ENCODE measurements at regions not wholly inside any gene's neighbourhood (a gene's known extent, or its start where the extent isn't known, plus 50 kb on each side); places are given as distances from the start of the nearest gene placed in this dataset.

GRCh38 chr6:149162924-149163323 is 154.6 kb upstream of the TAB2 start:
- H3K9me3 ChIP-seq (ENCODE audit: low read depth, low read length) = no peaks in the 10 kb centered on the region
- H3K4me1 ChIP-seq (ENCODE audit: insufficient read depth, low read length) = no peaks in the 10 kb centered on the region
- H3K36me3 ChIP-seq (ENCODE audit: insufficient read depth, low read length) = no peaks in the 10 kb centered on the region
- H3K4me3 ChIP-seq (ENCODE audit: insufficient read depth, low read length) = no peak overlapping the region
- peaks cover 5% of the 10 kb centered on the region for H3K27me3 ChIP-seq (ENCODE audit: insufficient read depth, low read length)
- no peaks in the 10 kb centered on the region for H4K20me1 ChIP-seq (ENCODE audit: insufficient read depth, low read length)
- H2AFZ ChIP-seq (ENCODE audit: low read length) = no peak overlapping the region
- DNase-seq (ENCODE audit: insufficient read length, low spot score, missing footprints) = no peak
- no peaks in the 10 kb centered on the region for H3K79me2 ChIP-seq (ENCODE audit: insufficient read depth, low read length)
- no peak for TF ChIP-seq CTCF (IDR thresholded peaks at IDR 0.05; ENCODE audit: extremely low read depth, low read depth, low read length)
- no peak overlapping the region for H3K27ac ChIP-seq (ENCODE audit: low read depth, low read length)
- no peak overlapping the region for H3K4me2 ChIP-seq (ENCODE audit: insufficient read depth, low read length)

- Histone ChIP-seq H2AFZ (ENCODE audit: low read length) (no peak overlapping the region), H3K4me3 (ENCODE audit: insufficient read depth, low read length) (no peak overlapping the region), H3K36me3 (ENCODE audit: insufficient read depth, low read length) (no peaks in the 10 kb centered on the region), H3K27ac (ENCODE audit: low read depth, low read length) (no peak overlapping the region), H3K4me1 (ENCODE audit: insufficient read depth, low read length) (peaks cover 6% of the 10 kb centered on the region), H3K9me3 (ENCODE audit: low read depth, low read length) (no peaks in the 10 kb centered on the region), H3K27me3 (ENCODE audit: insufficient read depth, low read length) (peaks cover 5% of the 10 kb centered on the region), H3K4me2 (ENCODE audit: insufficient read depth, low read length) (no peak overlapping the region), H3K79me2 (ENCODE audit: insufficient read depth, low read length) (no peaks in the 10 kb centered on the region), H4K20me1 (ENCODE audit: insufficient read depth, low read length) (no peaks in the 10 kb centered on the region)
- TF ChIP-seq CTCF (IDR thresholded peaks at IDR 0.05; ENCODE audit: extremely low read depth, low read depth, low read length) = no peak
- no peak for DNase-seq (ENCODE audit: insufficient read length, low spot score, missing footprints)
Observed at GRCh38 chr6:149164199-149164750, 153.2 kb upstream of the TAB2 start.

GRCh38 chr6:149166336-149166735 is 151.2 kb upstream of the TAB2 start:
- Histone ChIP-seq H3K4me3 (ENCODE audit: insufficient read depth, low read length) (no peak overlapping the region), H3K79me2 (ENCODE audit: insufficient read depth, low read length) (no peaks in the 10 kb centered on the region), H3K27me3 (ENCODE audit: insufficient read depth, low read length) (peaks cover 5% of the 10 kb centered on the region), H3K4me1 (ENCODE audit: insufficient read depth, low read length) (peaks cover 16% of the 10 kb centered on the region), H3K36me3 (ENCODE audit: insufficient read depth, low read length) (no peaks in the 10 kb centered on the region), H4K20me1 (ENCODE audit: insufficient read depth, low read length) (no peaks in the 10 kb centered on the region), H3K4me2 (ENCODE audit: insufficient read depth, low read length) (no peak overlapping the region), H2AFZ (ENCODE audit: low read length) (no peak overlapping the region), H3K9me3 (ENCODE audit: low read depth, low read length) (no peaks in the 10 kb centered on the region), H3K27ac (ENCODE audit: low read depth, low read length) (no peak overlapping the region)
- TF ChIP-seq CTCF (IDR thresholded peaks at IDR 0.05; ENCODE audit: extremely low read depth, low read depth, low read length) = no peak
- no peak for DNase-seq (ENCODE audit: insufficient read length, low spot score, missing footprints)

- Histone ChIP-seq H3K27ac (ENCODE audit: low read depth, low read length) (no peak overlapping the region), H3K27me3 (ENCODE audit: insufficient read depth, low read length) (peaks cover 3% of the 10 kb centered on the region), H3K36me3 (ENCODE audit: insufficient read depth, low read length) (no peaks in the 10 kb centered on the region), H3K4me2 (ENCODE audit: insufficient read depth, low read length) (no peak overlapping the region), H4K20me1 (ENCODE audit: insufficient read depth, low read length) (no peaks in the 10 kb centered on the region), H3K9me3 (ENCODE audit: low read depth, low read length) (no peaks in the 10 kb centered on the region), H3K4me3 (ENCODE audit: insufficient read depth, low read length) (no peak overlapping the region), H3K4me1 (ENCODE audit: insufficient read depth, low read length) (peaks cover 16% of the 10 kb centered on the region), H2AFZ (ENCODE audit: low read length) (no peak overlapping the region), H3K79me2 (ENCODE audit: insufficient read depth, low read length) (no peaks in the 10 kb centered on the region)
- TF ChIP-seq CTCF (IDR thresholded peaks at IDR 0.05; ENCODE audit: extremely low read depth, low read depth, low read length) = no peak
- no peak for DNase-seq (ENCODE audit: insufficient read length, low spot score, missing footprints)
Observed at GRCh38 chr6:149166747-149167146, 150.8 kb upstream of the TAB2 start.

Measured in osteoblast (primary cell).